H1 (cell line): ENCODE measurements at regions not wholly inside any gene's neighbourhood (a gene's known extent, or its start where the extent isn't known, plus 50 kb on each side); places are given as distances from the start of the nearest gene placed in this dataset.

Source experiments
- CTCF ChIA-PET: fragments of 300-600 bp; sonication (Branson Sonifier 250); formaldehyde crosslinking; loops from one replicate; lab custom pipeline; 2021; ENCODE audit not compliant: partially characterized antibody; lab: Charles Lee
- POLR2A ChIA-PET: fragments of 300-600 bp; sonication (Branson Sonifier 250); formaldehyde crosslinking; loops from one replicate; lab custom pipeline; 2021; ENCODE audit warnings: inconsistent platforms; ENCODE audit not compliant: partially characterized antibody; lab: Charles Lee
- DNase-seq, 2 experiments: peaks; one replicate each; pipeline versions ENCODE4 v3.0.0 to v3.0.0-alpha.2; 2010 to 2022; ENCODE audit warnings: low spot score in 2 of 2, low read depth in 1 of 2, mixed read lengths in 1 of 2
- FAIRE-seq: peaks from 2 replicates; lab custom pipeline; 2011; peaks lifted over from hg19 to GRCh38; lab: Jason Lieb, UNC
- H2AFZ ChIP-seq: 2 replicates; pipeline ENCODE4 v1.8.1; 2012; ENCODE audit warnings: low read length, inconsistent platforms
- H2AK5ac ChIP-seq: 2 replicates; pipeline ENCODE4 v1.6.1; 2013; ENCODE audit warnings: low read depth, low read length
- H2BK120ac ChIP-seq: replicated peaks from 2 replicates; pipeline ENCODE3; 2013; ENCODE audit warnings: low read depth, low read length, inconsistent platforms
- H2BK12ac ChIP-seq: 2 replicates; pipeline ENCODE4 v1.6.1; 2013; ENCODE audit warnings: low read depth, low read length
- H2BK15ac ChIP-seq: 2 replicates; pipeline ENCODE4 v1.6.1; 2013; ENCODE audit warnings: low read length
- H2BK20ac ChIP-seq: 2 replicates; pipeline ENCODE4 v1.6.1; 2013; ENCODE audit warnings: low read length
- H2BK5ac ChIP-seq: 2 replicates; pipeline ENCODE4 v1.6.1; 2013; ENCODE audit warnings: low read depth, low read length
- H3K14ac ChIP-seq: 2 replicates; pipeline ENCODE4 v1.6.1; 2013; ENCODE audit warnings: inconsistent platforms; ENCODE audit not compliant: insufficient read length
- H3K18ac ChIP-seq: 2 replicates; pipeline ENCODE4 v1.6.1; 2013; ENCODE audit warnings: low read length; ENCODE audit errors: extremely low read depth
- H3K23ac ChIP-seq: 2 replicates; pipeline ENCODE4 v1.6.1; 2013; ENCODE audit warnings: inconsistent platforms; ENCODE audit not compliant: insufficient read length
- H3K23me2 ChIP-seq: 2 replicates; pipeline ENCODE4 v1.6.1; 2013; ENCODE audit warnings: low read depth, low read length
- H3K27ac ChIP-seq: 2 replicates; pipeline ENCODE4 v1.6.1; 2011; ENCODE audit warnings: low read depth, low read length, inconsistent platforms
- H3K27me3 ChIP-seq, 4 experiments: replicated peaks in 1 of 4; 1 replicate in 1 of 4; 2 replicates in 3 of 4; pipeline versions ENCODE4 v1.6.1 to v1.8.1; 2011 to 2013; ENCODE audit warnings: low read length in 3 of 4, mild to moderate bottlenecking in 3 of 4, inconsistent platforms in 2 of 4, mixed read lengths in 2 of 4, moderate library complexity in 1 of 4; ENCODE audit not compliant: control insufficient read depth in 3 of 4, insufficient read depth in 3 of 4; ENCODE audit errors: extremely low read depth in 1 of 4
- H3K36me3 ChIP-seq, 4 experiments: 2 replicates each; pipeline versions ENCODE4 v1.6.1 to v1.8.1; 2011 to 2013; ENCODE audit warnings: mild to moderate bottlenecking in 4 of 4, low read length in 3 of 4, moderate library complexity in 2 of 4, control low read depth in 1 of 4, inconsistent platforms in 1 of 4; ENCODE audit not compliant: insufficient read depth in 4 of 4, control insufficient read depth in 2 of 4
- H3K4ac ChIP-seq: replicated peaks from 2 replicates; pipeline ENCODE3; 2013; ENCODE audit warnings: low read length, low read depth, mixed read lengths, inconsistent platforms; ENCODE audit not compliant: insufficient read length
- H3K4me1 ChIP-seq, 4 experiments: replicated peaks in 1 of 4; 1 replicate in 1 of 4; 2 replicates in 3 of 4; pipeline versions ENCODE4 v1.6.1 to v1.8.1; 2011 to 2013; ENCODE audit warnings: low read length in 3 of 4, inconsistent platforms in 2 of 4, mixed read lengths in 1 of 4; ENCODE audit not compliant: insufficient read depth in 4 of 4, control insufficient read depth in 3 of 4
- H3K4me2 ChIP-seq, 2 experiments: 2 replicates each; pipeline versions ENCODE4 v1.6.1 to v1.8.1; 2011 to 2013; ENCODE audit warnings: low read depth in 2 of 2, low read length in 2 of 2, control low read depth in 1 of 2, inconsistent platforms in 1 of 2, mild to moderate bottlenecking in 1 of 2; ENCODE audit not compliant: insufficient read depth in 1 of 2
- H3K4me3 ChIP-seq, 4 experiments: fragments of 200-600, 300-600 bp in 1 of 4; sonication (generic), shearing (Covaris generic), sonication (Bioruptor Twin) in 1 of 4; 2 replicates each; pipeline versions ENCODE4 v1.5.1 to v1.8.1; 2011 to 2016; ENCODE audit warnings: low read length in 4 of 4, low read depth in 3 of 4, control low read depth in 2 of 4, inconsistent platforms in 2 of 4, mild to moderate bottlenecking in 2 of 4, mixed read lengths in 1 of 4, moderate library complexity in 1 of 4; ENCODE audit not compliant: insufficient read depth in 2 of 4; ENCODE audit errors: extremely low read depth in 1 of 4
- H3K56ac ChIP-seq: replicated peaks from 2 replicates; pipeline ENCODE3; 2013; ENCODE audit warnings: low read depth, mild to moderate bottlenecking, mixed read lengths, low read length, inconsistent platforms; ENCODE audit not compliant: insufficient read length
- H3K79me1 ChIP-seq: 2 replicates; pipeline ENCODE4 v1.6.1; 2013; ENCODE audit warnings: low read depth, low read length, control low read depth
- H3K79me2 ChIP-seq, 2 experiments: 2 replicates each; pipeline versions ENCODE4 v1.6.1 to v1.8.1; 2012 to 2013; ENCODE audit warnings: low read length in 2 of 2, mild to moderate bottlenecking in 2 of 2, inconsistent platforms in 1 of 2; ENCODE audit not compliant: insufficient read depth in 2 of 2, control insufficient read depth in 1 of 2
- H3K9ac ChIP-seq, 4 experiments: replicated peaks in 1 of 4; 1 replicate in 1 of 4; 2 replicates in 3 of 4; pipeline versions ENCODE4 v1.6.1 to v1.8.1; 2011 to 2013; ENCODE audit warnings: low read depth in 3 of 4, low read length in 3 of 4, control low read depth in 2 of 4, mild to moderate bottlenecking in 2 of 4, moderate library complexity in 2 of 4, inconsistent platforms in 1 of 4; ENCODE audit errors: extremely low read depth in 1 of 4
- H3K9me3 ChIP-seq, 2 experiments: 2 replicates each; pipeline versions ENCODE4 v1.6.1 to v1.8.1; 2012 to 2013; ENCODE audit warnings: mild to moderate bottlenecking in 2 of 2, moderate library complexity in 2 of 2, control low read depth in 1 of 2, inconsistent platforms in 1 of 2, low read depth in 1 of 2, low read length in 1 of 2, mixed read lengths in 1 of 2; ENCODE audit not compliant: insufficient read depth in 2 of 2
- H4K20me1 ChIP-seq, 2 experiments: replicated peaks in 1 of 2; 2 replicates each; pipeline versions ENCODE3 to v1.8.1; 2011 to 2013; ENCODE audit warnings: inconsistent platforms in 2 of 2, low read length in 2 of 2, mild to moderate bottlenecking in 1 of 2; ENCODE audit not compliant: insufficient read depth in 2 of 2, control insufficient read depth in 1 of 2
- H4K5ac ChIP-seq: 2 replicates; pipeline ENCODE4 v1.6.1; 2013; ENCODE audit warnings: low read length, low read depth, mixed read lengths, inconsistent platforms; ENCODE audit not compliant: insufficient read length
- H4K8ac ChIP-seq: 2 replicates; pipeline ENCODE4 v1.8.0; 2013; ENCODE audit warnings: mild to moderate bottlenecking, moderate library complexity, low read length, inconsistent platforms; ENCODE audit not compliant: insufficient read depth; ENCODE audit errors: extremely low read depth
- H4K91ac ChIP-seq: replicated peaks from 2 replicates; pipeline ENCODE3; 2013; ENCODE audit warnings: low read length, mixed read lengths, inconsistent platforms; ENCODE audit not compliant: insufficient read length
- BRCA1 ChIP-seq: IDR thresholded peaks from 2 replicates; pipeline ENCODE4 v1.6.1; 2012; ENCODE audit warnings: low read depth, low read length, improper control_type of control experiment
- CHD2 ChIP-seq: IDR thresholded peaks from 2 replicates; pipeline ENCODE4 v1.6.1; 2012; ENCODE audit warnings: low read length, improper control_type of control experiment
- CTBP2 ChIP-seq: IDR thresholded peaks from 2 replicates; pipeline ENCODE4 v1.7.0; 2011; ENCODE audit warnings: borderline replicate concordance, mild to moderate bottlenecking, moderate library complexity, mixed read lengths, low read length; ENCODE audit not compliant: insufficient read depth, insufficient read length
- GTF2F1 ChIP-seq: IDR thresholded peaks from 2 replicates; pipeline ENCODE4 v1.6.1; 2012; ENCODE audit warnings: low read depth, low read length, improper control_type of control experiment, borderline replicate concordance
- KDM5A ChIP-seq: fragments of 200-600 bp; IDR thresholded peaks from 2 replicates; pipeline ENCODE4 v1.7.1; 2012; ENCODE audit warnings: mild to moderate bottlenecking, low read length, inconsistent platforms, mixed read lengths
- MAX ChIP-seq: IDR thresholded peaks from 2 replicates; pipeline ENCODE4 v1.6.1; 2012; ENCODE audit warnings: inconsistent platforms
- POLR2AphosphoS5 ChIP-seq: IDR thresholded peaks from 2 replicates; pipeline ENCODE4 v1.6.1; 2011; ENCODE audit warnings: low read depth, low read length
- RFX5 ChIP-seq: IDR thresholded peaks from 2 replicates; pipeline ENCODE4 v1.6.1; 2011; ENCODE audit warnings: low read depth, low read length, improper control_type of control experiment, borderline replicate concordance
- RNF2 ChIP-seq: fragments of 200-900, 300-1000 bp; sonication (generic); IDR thresholded peaks from 2 replicates; pipeline ENCODE4 v1.7.1; 2016; ENCODE audit warnings: borderline replicate concordance, low read depth, mild to moderate bottlenecking, antibody characterized with exemption, low read length; ENCODE audit not compliant: poor library complexity, severe bottlenecking; ENCODE audit errors: missing control alignments
- RXRA ChIP-seq: IDR thresholded peaks from 2 replicates; pipeline ENCODE4 v1.6.1; 2011; ENCODE audit warnings: low read depth, mild to moderate bottlenecking, low read length, moderate library complexity; ENCODE audit not compliant: insufficient read depth
- SIX5 ChIP-seq: IDR thresholded peaks from 2 replicates; pipeline ENCODE4 v1.6.1; 2011; ENCODE audit warnings: mild to moderate bottlenecking, low read depth, low read length
- TCF12 ChIP-seq: IDR thresholded peaks from 2 replicates; pipeline ENCODE4 v1.6.1; 2011; ENCODE audit warnings: low read depth, mild to moderate bottlenecking, low read length
- WGBS, 2 experiments: shearing (Covaris generic) in 1 of 2; methylation state at CpG; one replicate each; pipeline versions ENCODE4 v1.1.6 to v1.1.7; 2013 to 2015; ENCODE audit warnings: low lambda C conversion rate in 2 of 2, mixed read lengths in 2 of 2, inconsistent platforms in 1 of 2, low coverage in 1 of 2, missing lambda C conversion rate in 1 of 2; ENCODE audit not compliant: insufficient replicate concordance in 2 of 2, insufficient coverage in 1 of 2, insufficient read length in 1 of 2; ENCODE audit errors: extremely low coverage in 1 of 2, missing lambda C conversion rate in 1 of 2; 5-methylcytosine and 5-hydroxymethylcytosine counted together

- ChIA-PET POLR2A (no interaction called here), CTCF (interaction anchor here (0.6 to 2.8 kb wide), 5 partner anchors 18 to 238 kb away, joined by 3 to 10 read pairs (median 3); no protein-coding TSS in a partner anchor)
- no peak for FAIRE-seq
- Histone ChIP-seq H2BK20ac (no peak overlapping the region), H3K23me2 (no peaks in the 10 kb centered on the region), H3K56ac (no peak overlapping the region), H3K9ac (no peak overlapping the region), H3K36me3 (no peaks in the 10 kb centered on the region), H2AFZ (no peak overlapping the region), H3K9me3 (peaks cover 0 to 3% of the 10 kb centered on the region in 2 experiments; a peak in 1 of 4 replicates), H3K27me3 (peaks cover 0 to 2% (median 0%) of the 10 kb centered on the region in 4 experiments; a peak in 2 of 7 replicates), H3K4me3 (no peak overlapping the region), H4K20me1 (no peaks in the 10 kb centered on the region), H2BK12ac (no peak overlapping the region), H3K79me2 (no peaks in the 10 kb centered on the region), H4K91ac (no peak overlapping the region), H2BK120ac (no peak overlapping the region), H2AK5ac (no peak overlapping the region), H4K5ac (no peak overlapping the region), H3K4ac (no peak overlapping the region), H3K4me1 (peaks cover 0 to 7% (median 5%) of the 10 kb centered on the region in 4 experiments; a peak in 3 of 7 replicates), H3K79me1 (no peaks in the 10 kb centered on the region), H2BK5ac (no peak overlapping the region), H3K14ac (no peak overlapping the region), H2BK15ac (no peak overlapping the region), H3K27ac (no peak overlapping the region; the same call in 1 of the 2 replicates), H3K23ac (no peak overlapping the region), H3K18ac (no peak overlapping the region), H3K4me2 (no peak overlapping the region), H4K8ac (no peak overlapping the region)
- TF ChIP-seq TCF12 (no peak), RXRA (no peak), GTF2F1 (no peak), POLR2AphosphoS5 (no peak), MAX (no peak), RFX5 (no peak), BRCA1 (no peak), CHD2 (no peak), CTBP2 (no peak), KDM5A (no peak), SIX5 (no peak), RNF2 (no peak)
- no peak for DNase-seq
- WGBS, 2 experiments = 90% methylated on average over 3 of the region's 3 CpGs; no CpG with 5 or more reads in 1 of the 2 experiments
These were observed 177.8 kb upstream of the HAAO start for GRCh38 chr2:42970151-42970550.
